Occipital lobe (tissue), 1 donor: ENCODE measurements at regions not wholly inside any gene's neighbourhood (a gene's known extent, or its start where the extent isn't known, plus 50 kb on each side); places are given as distances from the start of the nearest gene placed in this dataset.
A peak's percentile ranks its signal among the peaks of the same experiment; 100 is the strongest.
"Not testable (repeated sequence)": the region's sequence is repeated elsewhere in the genome, so short reads cannot be mapped to it uniquely, and the experiment has no call there.

ENCODE experiments used
- DNase-seq: peaks from one replicate; lab custom pipeline; 2025; lab: John Stamatoyannopoulos, UW

- no peak for DNase-seq
Observed at GRCh38 chr20:1811621-1812498, 83.3 kb upstream of the SIRPA start.

- no peak for DNase-seq
Observed at GRCh38 chr20:1810926-1811620, 84.1 kb upstream of the SIRPA start.

GRCh38 chr20:1810572-1810925, 84.7 kb upstream of the SIRPA start:
- no peak for DNase-seq

GRCh38 chr20:1809611-1810510, 85.3 kb upstream of the SIRPA start:
- no peak for DNase-seq

- DNase-seq, result no peak
Observed at GRCh38 chr20:1809131-1809572, 86.1 kb upstream of the SIRPA start.

- no peak for DNase-seq
Observed at GRCh38 chr20:1808101-1808500, 87.1 kb upstream of the SIRPA start.

GRCh38 chr20:1807394-1807793, 87.8 kb upstream of the SIRPA start:
- DNase-seq, result no peak

GRCh38 chr20:1806456-1806855, 88.8 kb upstream of the SIRPA start:
- DNase-seq, result no peak

GRCh38 chr20:1805816-1806215, 89.4 kb upstream of the SIRPA start:
- no peak for DNase-seq

GRCh38 chr20:1805161-1805581, 90.0 kb upstream of the SIRPA start:
- DNase-seq, result no peak

- DNase-seq, result no peak
Observed at GRCh38 chr20:1804554-1804956, 90.7 kb upstream of the SIRPA start.

GRCh38 chr20:1803932-1804501, 91.2 kb upstream of the SIRPA start:
- no peak for DNase-seq

GRCh38 chr20:1803061-1803931, 91.9 kb upstream of the SIRPA start:
- DNase-seq, result peak; percentile 55

GRCh38 chr20:1802385-1803060, 92.7 kb upstream of the SIRPA start:
- peak; percentile 86 for DNase-seq

- no peak for DNase-seq
Observed at GRCh38 chr20:1801929-1802306, 93.3 kb upstream of the SIRPA start.

GRCh38 chr20:1801225-1801928, 93.8 kb upstream of the SIRPA start:
- DNase-seq, result no peak

- no peak for DNase-seq
Observed at GRCh38 chr20:1800777-1801176, 94.4 kb upstream of the SIRPA start.

GRCh38 chr20:1800180-1800579, 95.0 kb upstream of the SIRPA start:
- DNase-seq, result no peak

- not testable (repeated sequence) for DNase-seq
Observed at GRCh38 chr20:1799746-1800145, 95.5 kb upstream of the SIRPA start.
